Stomach (tissue), 8 donors: ENCODE measurements at regions not wholly inside any gene's neighbourhood (a gene's known extent, or its start where the extent isn't known, plus 50 kb on each side); places are given as distances from the start of the nearest gene placed in this dataset.

Experiments
- DNase-seq, 2 donors: peaks; one replicate each; pipeline versions ENCODE4 v3.0.0 to v3.0.0-alpha.2; 2013 to 2019
- H3K27ac ChIP-seq, 5 donors: fragments of 200-600 bp in 4 of 5; sonication (generic) in 4 of 5; one replicate each; pipeline ENCODE4 v1.5.1; 2013 to 2019; ENCODE audit warnings: mild to moderate bottlenecking in 1 of 5, moderate library complexity in 1 of 5
- H3K27me3 ChIP-seq, 3 donors: fragments of 200-600 bp; sonication (generic); one replicate each; pipeline ENCODE4 v1.5.1; 2017 to 2019; ENCODE audit warnings: mixed run types in 1 of 3
- H3K36me3 ChIP-seq, 4 donors: fragments of 200-600 bp; sonication (generic); 1 replicate in 3 of 4; 2 replicates in 1 of 4; pipeline ENCODE4 v1.5.1; 2016 to 2019
- H3K4me1 ChIP-seq, 4 donors: fragments of 200-600 bp; sonication (generic); one replicate each; pipeline ENCODE4 v1.5.1; 2016 to 2019
- H3K4me3 ChIP-seq, 4 donors: fragments of 200-600 bp; sonication (generic) in 3 of 4; one replicate each; pipeline ENCODE4 v1.5.1; 2016 to 2019; ENCODE audit warnings: mild to moderate bottlenecking in 1 of 4
- H3K9me3 ChIP-seq, 4 donors: fragments of 200-600 bp; sonication (generic); one replicate each; pipeline ENCODE4 v1.5.1; 2016 to 2019
- CTCF ChIP-seq, 7 experiments: fragments of 450-650 bp in 4 of 7; fragments of 200-600 bp in 3 of 7; sonication (generic) in 3 of 7; IDR thresholded peaks; one replicate each; pipeline ENCODE4 v1.5.1; 2016 to 2019; ENCODE audit warnings: antibody characterized with exemption in 7 of 7, control low read depth in 2 of 7, mild to moderate bottlenecking in 1 of 7
- EP300 ChIP-seq: sonication (generic); formaldehyde crosslinking; IDR thresholded peaks from one replicate; pipeline ENCODE4 v1.6.1; 2017; ENCODE audit warnings: antibody characterized with exemption
- POLR2A ChIP-seq, 4 donors: fragments of 450-650 bp; IDR thresholded peaks; one replicate each; pipeline ENCODE4 v1.6.1; 2016; ENCODE audit warnings: antibody characterized with exemption in 4 of 4, control low read depth in 2 of 4, mild to moderate bottlenecking in 1 of 4, moderate library complexity in 1 of 4
- POLR2AphosphoS5 ChIP-seq, 3 donors: sonication (generic); formaldehyde crosslinking; IDR thresholded peaks; one replicate each; pipeline ENCODE4 v1.6.1; 2016; ENCODE audit warnings: antibody characterized with exemption in 3 of 3
- WGBS, 5 donors: extraction: QIAGEN DNeasy Blood & Tissue Kit in 3 of 5; methylation state at CpG; one replicate each; pipeline versions ENCODE4 v1.1.5 to v1.1.7; 2013 to 2018; 5-methylcytosine and 5-hydroxymethylcytosine counted together
- intact Hi-C: fragments of 100-400 bp; cut with DNase I; formaldehyde crosslinking; loops from one replicate; pipeline ENCODE4 v1.15.1; 2023; ENCODE audit warnings: low total_unique reads
- donor health status: healthy with polysubstance abuse.
- donor health status: Bipolar disorder and iron deficiency.
- donor health status: healthy.

DNA sequence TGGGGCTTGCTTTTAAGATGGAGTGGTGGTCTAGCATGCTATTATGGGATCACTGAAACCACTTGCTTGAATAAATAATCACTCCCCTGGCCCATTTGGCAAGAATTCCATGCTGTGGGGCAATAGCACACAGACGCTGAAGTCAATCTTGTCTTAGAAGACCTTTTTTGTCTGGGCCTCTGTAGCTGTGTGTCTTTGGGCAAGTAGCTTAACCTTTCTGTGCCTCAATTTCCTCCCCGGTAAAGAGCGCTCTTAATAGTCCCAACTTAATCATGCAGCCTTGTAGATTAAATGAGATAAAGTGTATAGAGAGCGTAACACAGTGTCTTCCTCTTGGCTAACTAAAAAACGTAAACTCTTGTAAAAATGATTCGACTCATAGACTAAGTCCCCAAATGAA is 125.4 kb upstream of the IGSF21 start:
- Histone ChIP-seq H3K9me3 (peaks cover 0 to 17% (median 11%) of the 10 kb centered on the region in 4 donors), H3K4me1 (no peaks in the 10 kb centered on the region), H3K36me3 (no peaks in the 10 kb centered on the region), H3K4me3 (no peak overlapping the region), H3K27me3 (peaks cover 0 to 51% (median 0%) of the 10 kb centered on the region in 3 donors), H3K27ac (no peak overlapping the region)
- TF ChIP-seq CTCF (IDR thresholded peaks at IDR 0.05) (no peak), POLR2AphosphoS5 (IDR thresholded peaks at IDR 0.05) (no peak), EP300 (no peak), POLR2A (IDR thresholded peaks at IDR 0.05) (no peak)
- no peak for DNase-seq
- 78 to 91% (median 84%) methylated on average over 6 of the region's 6 CpGs for WGBS, 5 donors
- intact Hi-C loops, result no loop called here

DNA sequence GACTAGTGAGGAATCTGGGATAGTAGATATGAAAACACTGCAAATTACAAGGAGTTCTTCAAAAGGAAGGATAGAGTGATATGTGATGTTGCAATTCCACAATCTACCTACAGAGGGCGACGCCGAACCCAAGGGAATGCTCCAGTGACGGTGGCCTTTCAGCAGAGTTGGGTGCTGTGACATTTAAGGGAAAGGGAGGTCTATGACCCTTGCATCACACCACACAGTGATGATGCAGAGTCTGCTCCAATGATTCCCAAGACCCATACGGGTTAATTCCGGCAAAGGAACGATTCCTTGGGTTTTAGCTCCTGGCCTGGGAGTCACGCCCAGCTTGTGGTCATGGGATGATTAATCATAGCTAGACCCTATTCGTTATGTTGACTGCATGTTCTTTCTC is 123.0 kb upstream of the IGSF21 start:
- Histone ChIP-seq H3K9me3 (peaks cover 0 to 17% (median 11%) of the 10 kb centered on the region in 4 donors), H3K27ac (no peak overlapping the region), H3K4me1 (no peaks in the 10 kb centered on the region), H3K27me3 (peaks cover 0 to 45% (median 0%) of the 10 kb centered on the region in 3 donors), H3K36me3 (no peaks in the 10 kb centered on the region), H3K4me3 (no peak overlapping the region)
- intact Hi-C loops, result no loop called here
- peak; percentile 15 to 31 for DNase-seq
- TF ChIP-seq POLR2A (IDR thresholded peaks at IDR 0.05), result no peak
- TF ChIP-seq CTCF (IDR thresholded peaks at IDR 0.05), result peak in 2 of 7 experiments; percentile 17 to 34
- WGBS, 5 donors, result 24 to 38% (median 30%) methylated on average over 9 of the region's 9 CpGs

- Histone ChIP-seq H3K27me3 (peaks cover 0 to 31% (median 0%) of the 10 kb centered on the region in 3 donors), H3K36me3 (no peaks in the 10 kb centered on the region), H3K4me3 (no peak overlapping the region), H3K4me1 (no peaks in the 10 kb centered on the region), H3K27ac (no peak overlapping the region), H3K9me3 (peaks cover 0 to 17% (median 11%) of the 10 kb centered on the region in 4 donors)
- TF ChIP-seq CTCF (IDR thresholded peaks at IDR 0.05) (no peak), POLR2A (IDR thresholded peaks at IDR 0.05) (no peak), POLR2AphosphoS5 (IDR thresholded peaks at IDR 0.05) (no peak)
- intact Hi-C loops, result no loop called here
- WGBS, 5 donors, result 74 to 92% (median 85%) methylated on average over 9 of the region's 9 CpGs
- no peak for DNase-seq
These were observed 121.4 kb upstream of the IGSF21 start for GRCh38 chr1:17986156-17986555.

- Histone ChIP-seq H3K27ac (no peak overlapping the region), H3K27me3 (peaks cover 0 to 7% (median 0%) of the 10 kb centered on the region in 3 donors), H3K4me3 (no peak overlapping the region), H3K4me1 (no peaks in the 10 kb centered on the region), H3K36me3 (no peaks in the 10 kb centered on the region), H3K9me3 (peaks cover 0 to 14% (median 7%) of the 10 kb centered on the region in 4 donors)
- intact Hi-C loops, result no loop called here
- WGBS, 5 donors, result 25 to 69% (median 53%) methylated on average over 1 of the region's 1 CpG
- TF ChIP-seq CTCF (IDR thresholded peaks at IDR 0.05) (no peak), EP300 (no peak), POLR2A (IDR thresholded peaks at IDR 0.05) (no peak), POLR2AphosphoS5 (IDR thresholded peaks at IDR 0.05) (no peak)
- no peak for DNase-seq
These were observed 117.2 kb upstream of the IGSF21 start for GRCh38 chr1:17990401-17990800.
